GM18907 (cell line): ENCODE measurements at regions not wholly inside any gene's neighbourhood (a gene's known extent, or its start where the extent isn't known, plus 50 kb on each side); places are given as distances from the start of the nearest gene placed in this dataset.
"Not testable (repeated sequence)": the region's sequence is repeated elsewhere in the genome, so short reads cannot be mapped to it uniquely, and the experiment has no call there.

Experiments used
- ATAC-seq: cut with Tn5 transposase; IDR thresholded peaks from one replicate; pipeline ENCODE4 v1.9.1; 2021; ENCODE audit warnings: mild to moderate bottlenecking, moderate library complexity; ENCODE audit not compliant: unreplicated experiment

GRCh38 chr6:106749609-106750008 is 120.2 kb downstream of the QRSL1 start:
- ATAC-seq = no peak

- ATAC-seq = no peak
These were observed 119.3 kb downstream of the QRSL1 start for GRCh38 chr6:106748547-106749207.

GRCh38 chr6:106747139-106747538 is 117.8 kb downstream of the QRSL1 start:
- ATAC-seq = no peak

- ATAC-seq = no peak
These were observed 117.3 kb downstream of the QRSL1 start for GRCh38 chr6:106746652-106747051.

GRCh38 chr6:106745824-106746582 is 116.6 kb downstream of the QRSL1 start:
- no peak for ATAC-seq

- ATAC-seq = no peak
These were observed 115.9 kb downstream of the QRSL1 start for GRCh38 chr6:106745197-106745770.

DNA sequence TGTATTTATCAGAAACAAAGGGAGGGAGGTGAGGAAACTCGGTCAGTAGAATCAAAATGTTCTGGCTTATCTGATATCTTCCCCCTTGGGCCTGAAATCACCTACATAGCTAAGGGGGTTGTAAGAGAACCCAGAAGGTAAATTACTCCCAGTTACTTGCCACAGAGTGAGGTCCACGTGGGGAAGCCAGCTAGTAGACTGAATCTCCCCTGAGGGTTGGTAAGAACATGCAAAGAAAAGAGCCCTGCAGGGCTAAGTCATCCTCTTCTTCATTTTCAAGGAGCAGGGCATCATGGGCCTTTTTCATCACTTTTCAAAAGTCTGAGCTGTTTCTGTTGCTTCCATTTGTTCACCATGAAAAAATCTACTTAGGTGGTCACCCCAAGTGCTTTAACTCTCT is 115.4 kb downstream of the QRSL1 start:
- ATAC-seq = no peak

DNA sequence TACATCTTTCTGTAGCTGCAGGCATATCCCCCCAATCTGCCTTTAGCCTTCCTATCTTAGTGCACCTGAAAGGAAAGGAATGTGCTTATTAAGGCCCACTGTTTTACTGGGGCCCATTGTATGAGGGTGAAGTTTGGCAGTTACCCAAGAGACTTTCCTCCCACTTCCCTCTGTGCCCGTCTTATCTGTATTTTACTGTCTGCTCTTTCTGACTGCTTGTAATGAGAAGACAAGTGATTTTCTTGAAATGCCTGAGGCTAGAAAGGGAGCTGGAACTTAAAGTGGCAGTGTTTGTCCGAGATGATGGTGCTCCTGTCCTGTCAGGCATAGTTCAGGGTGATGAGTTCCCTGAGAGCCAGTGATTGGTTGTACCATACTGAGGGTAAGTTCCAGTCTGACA is 114.7 kb downstream of the QRSL1 start:
- not testable (repeated sequence) for ATAC-seq

DNA sequence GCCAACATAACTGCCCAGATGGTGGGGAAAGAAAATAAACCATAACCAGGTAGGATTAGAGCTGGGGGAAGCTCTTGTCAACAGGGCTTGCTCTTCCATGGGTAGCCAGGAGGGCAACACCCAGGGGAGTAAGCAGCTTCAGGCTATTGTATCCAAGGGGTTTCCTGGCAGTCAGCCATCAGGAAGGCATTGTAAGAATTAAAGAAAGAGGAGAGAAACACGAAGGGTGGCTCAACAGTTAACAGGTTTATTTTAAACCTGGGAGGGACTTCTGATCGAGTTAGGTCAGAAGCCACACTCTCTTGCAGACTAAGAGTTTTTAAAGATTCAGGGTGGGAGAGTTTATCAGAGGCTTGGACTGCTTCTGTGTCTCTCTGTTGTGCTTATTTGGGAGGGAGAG is 114.2 kb downstream of the QRSL1 start:
- ATAC-seq = no peak

- no peak for ATAC-seq
These were observed 110.9 kb downstream of the QRSL1 start for GRCh38 chr6:106740287-106740686.

DNA sequence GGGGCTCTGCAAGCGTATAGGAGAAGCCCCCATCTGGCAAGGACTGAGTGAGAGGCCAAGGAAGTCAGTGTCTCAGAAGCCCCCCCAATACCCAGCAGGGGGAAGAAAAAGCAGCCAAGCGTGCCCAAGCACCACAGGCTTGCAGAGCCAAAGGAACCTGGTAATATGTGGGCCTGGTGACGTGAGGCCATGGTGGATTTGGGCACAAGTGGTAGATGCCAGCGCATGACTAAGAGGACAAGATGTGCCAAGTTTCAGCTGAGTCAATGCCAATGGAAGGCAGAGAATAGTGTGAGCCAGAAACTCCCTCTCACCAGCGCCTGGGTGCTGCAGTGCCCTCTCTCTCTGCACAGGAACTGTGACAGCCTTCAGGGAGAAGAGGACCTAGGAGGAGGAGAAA is 110.0 kb downstream of the QRSL1 start:
- ATAC-seq = no peak

GRCh38 chr6:106736502-106736901 is 107.1 kb downstream of the QRSL1 start:
- no peak for ATAC-seq

DNA sequence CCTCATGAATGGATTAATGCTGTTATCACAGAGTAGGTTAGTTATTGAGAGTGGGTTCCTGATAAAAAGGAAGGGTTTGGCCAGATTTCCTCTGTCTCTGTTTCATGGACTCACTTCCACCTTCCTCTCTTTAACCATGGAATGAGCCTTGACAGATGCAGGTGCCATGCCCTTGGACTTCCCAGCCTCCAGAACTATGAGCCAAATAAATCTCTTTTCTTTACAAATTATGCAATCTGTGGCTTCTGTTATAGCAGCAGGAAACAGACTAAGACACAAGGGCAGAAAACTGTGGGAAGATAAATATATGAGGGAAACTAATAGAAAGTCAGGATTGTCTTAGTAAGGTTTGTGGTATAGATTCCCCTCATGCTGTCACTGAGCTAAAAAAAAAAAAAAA is 106.5 kb downstream of the QRSL1 start:
- no peak for ATAC-seq

DNA sequence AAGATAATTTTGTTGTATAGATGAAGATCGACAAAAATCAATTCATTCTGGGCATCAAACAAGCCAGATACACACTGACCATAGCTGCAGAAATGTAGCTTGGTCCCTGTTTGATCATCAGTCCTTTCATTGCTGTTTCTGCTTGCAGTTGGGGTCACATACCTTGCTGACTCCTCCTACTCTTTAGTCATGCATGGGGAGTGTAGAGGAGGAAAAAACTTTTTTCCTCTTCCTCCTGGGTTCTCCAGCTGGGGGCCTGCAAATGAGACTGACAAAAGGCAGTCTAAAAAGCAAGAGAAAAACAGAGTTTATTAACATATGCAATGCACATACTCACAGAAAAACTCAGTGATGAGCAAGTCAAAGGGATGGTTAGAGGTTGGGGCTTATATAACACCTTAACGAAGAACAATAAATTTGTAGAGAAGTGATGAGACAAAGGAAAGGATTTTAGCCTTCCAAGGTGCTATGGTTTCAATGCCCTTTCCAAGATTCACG is 105.8 kb downstream of the QRSL1 start:
- no peak for ATAC-seq

GRCh38 chr6:106733386-106733785 is 104.0 kb downstream of the QRSL1 start:
- no peak for ATAC-seq

DNA sequence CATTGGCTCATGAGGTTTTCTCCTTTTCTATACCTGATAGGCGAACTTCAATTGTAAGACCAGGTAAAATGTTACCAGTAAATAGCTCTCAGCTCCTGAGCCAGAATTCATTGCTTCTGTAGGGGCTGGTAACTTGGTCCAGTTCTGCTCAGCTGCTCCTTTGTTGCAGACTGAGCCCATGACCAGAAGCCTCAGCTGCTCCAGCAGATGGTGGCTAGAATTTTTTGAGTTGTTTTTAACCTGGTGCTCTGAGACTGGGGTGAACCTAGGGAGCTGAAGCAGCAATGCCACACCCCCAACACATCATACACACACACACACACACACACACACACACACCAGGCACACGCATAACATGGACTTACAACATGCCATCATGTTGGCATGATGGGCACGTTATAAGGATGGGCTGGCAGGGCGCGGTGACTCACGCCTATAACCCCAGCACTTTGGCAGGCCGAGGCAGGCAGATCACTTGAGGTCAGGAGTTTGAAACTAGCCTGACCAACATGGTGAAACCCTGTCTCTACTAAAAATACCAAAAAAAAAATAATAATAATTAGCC is 103.1 kb downstream of the QRSL1 start:
- ATAC-seq = no peak

- ATAC-seq = no peak
These were observed 102.4 kb downstream of the QRSL1 start for GRCh38 chr6:106731843-106732160.

DNA sequence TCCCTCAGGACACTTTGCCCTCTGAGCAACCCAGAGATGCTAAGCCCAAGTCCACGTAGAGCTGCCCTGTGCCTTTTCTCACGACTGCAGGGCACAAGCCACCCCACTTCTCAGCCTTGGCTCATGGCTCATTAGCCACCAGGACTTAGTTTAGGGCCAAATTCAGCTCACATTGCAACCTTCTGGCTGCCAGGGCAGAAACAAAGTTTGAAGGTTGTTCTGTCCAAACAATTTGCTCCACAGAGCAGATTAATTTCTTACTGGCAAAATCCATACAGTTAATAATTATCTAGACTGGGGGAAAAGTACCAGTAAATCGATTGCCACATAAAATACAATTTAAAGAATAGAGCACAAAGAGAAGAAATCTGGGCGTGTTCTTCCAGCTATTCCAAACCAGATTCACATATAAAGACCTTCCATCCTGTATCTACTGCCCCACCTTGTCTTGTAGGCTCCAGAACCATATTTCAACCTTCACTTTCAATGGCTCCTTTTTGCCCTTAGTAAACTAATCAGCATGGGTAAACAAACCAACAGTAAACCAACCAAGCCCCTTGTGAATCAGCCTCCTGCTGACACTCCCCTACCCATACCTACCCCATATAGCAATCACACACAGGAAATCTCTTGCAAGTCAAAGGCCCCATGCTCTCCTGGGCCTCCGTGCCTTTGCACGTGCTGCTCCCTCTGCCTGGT is 101.9 kb downstream of the QRSL1 start:
- ATAC-seq = no peak

GRCh38 chr6:106730718-106731117 is 101.3 kb downstream of the QRSL1 start:
- ATAC-seq = no peak

DNA sequence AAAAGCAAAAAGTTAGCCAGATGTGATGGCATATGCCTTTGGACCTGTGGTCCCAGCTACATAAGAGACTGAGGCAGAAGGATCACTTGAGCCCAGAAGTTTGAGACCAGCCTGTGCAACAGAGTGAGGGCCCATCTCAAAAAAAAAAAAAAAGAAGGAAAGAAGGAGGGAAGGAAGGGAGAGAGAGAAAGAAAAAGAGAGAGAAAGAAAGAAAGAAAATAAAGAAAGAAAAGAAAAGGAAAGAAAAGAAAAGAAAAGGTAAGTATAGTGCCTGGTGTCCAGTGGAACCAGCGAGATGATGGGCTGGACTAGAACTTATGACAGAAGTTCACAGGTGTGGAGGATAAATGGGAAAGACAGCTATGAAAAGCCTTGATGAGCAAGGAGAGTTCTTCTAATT is 100.9 kb downstream of the QRSL1 start:
- ATAC-seq = no peak

DNA sequence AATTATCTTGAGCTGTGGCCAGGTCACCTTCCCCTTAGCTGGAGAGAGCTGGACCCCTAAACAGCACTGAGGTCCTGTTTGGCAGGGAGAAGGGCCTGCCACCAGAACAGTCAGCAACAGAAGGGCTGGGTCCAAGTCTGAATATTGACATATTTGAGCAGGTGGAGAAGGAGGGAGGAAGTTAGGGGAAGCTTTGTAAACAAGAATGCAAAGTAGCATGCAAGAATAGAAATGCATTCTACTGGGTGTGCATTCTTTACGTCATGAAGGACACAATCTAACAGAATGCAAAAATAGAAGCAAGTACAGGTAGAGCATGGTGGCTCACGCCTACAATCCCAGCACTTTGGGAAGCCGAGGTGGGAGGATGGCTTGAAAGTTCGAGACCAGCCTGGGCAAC is 100.5 kb downstream of the QRSL1 start:
- no peak for ATAC-seq
